ENCODE measurements at regions not wholly inside any gene's neighbourhood (a gene's known extent, or its start where the extent isn't known, plus 50 kb on each side); places are given as distances from the start of the nearest gene placed in this dataset.

- Histone ChIP-seq H3K9ac (replicated peaks in 1 of 4; ENCODE audit: extremely low read depth in 1 of 4, low read depth in 3 of 4, low read length in 3 of 4) (no peak overlapping the region), H3K4me3 (ENCODE audit: extremely low read depth in 1 of 4, insufficient read depth in 2 of 4, low read depth in 3 of 4, low read length in 4 of 4) (no peak overlapping the region), H3K9me3 (ENCODE audit: insufficient read depth in 2 of 2, low read depth in 1 of 2, low read length in 1 of 2) (no peaks in the 10 kb centered on the region), H3K27ac (ENCODE audit: low read depth, low read length) (no peak overlapping the region), H3K23ac (ENCODE audit: insufficient read length) (no peak overlapping the region), H4K5ac (ENCODE audit: insufficient read length, low read depth, low read length) (no peak overlapping the region), H3K14ac (ENCODE audit: insufficient read length) (no peak overlapping the region), H4K20me1 (replicated peaks in 1 of 2; ENCODE audit: control insufficient read depth in 1 of 2, insufficient read depth in 2 of 2, low read length in 2 of 2) (no peaks in the 10 kb centered on the region), H4K91ac (replicated peaks; ENCODE audit: insufficient read length, low read length) (no peak overlapping the region), H3K27me3 (replicated peaks in 1 of 4; ENCODE audit: control insufficient read depth in 3 of 4, extremely low read depth in 1 of 4, insufficient read depth in 3 of 4, low read length in 3 of 4) (peaks cover 0 to 7% (median 0%) of the 10 kb centered on the region in 4 experiments; a peak in 2 of 7 replicates), H4K8ac (ENCODE audit: extremely low read depth, insufficient read depth, low read length) (no peak overlapping the region), H2AK5ac (ENCODE audit: low read depth, low read length) (no peak overlapping the region), H3K56ac (replicated peaks; ENCODE audit: insufficient read length, low read depth, low read length) (no peak overlapping the region), H2AFZ (ENCODE audit: low read length) (no peak overlapping the region), H2BK120ac (replicated peaks; ENCODE audit: low read depth, low read length) (peak overlapping the region; percentile 80), H2BK12ac (ENCODE audit: low read depth, low read length) (no peak overlapping the region; the same call in 1 of the 2 replicates), H2BK20ac (ENCODE audit: low read length) (no peak overlapping the region), H3K4me2 (ENCODE audit: insufficient read depth in 1 of 2, low read depth in 2 of 2, low read length in 2 of 2) (peak overlapping the region in 1 of 2 experiments; percentile 57; a peak in 2 of 4 replicates), H3K23me2 (ENCODE audit: low read depth, low read length) (no peaks in the 10 kb centered on the region), H3K79me2 (ENCODE audit: control insufficient read depth in 1 of 2, insufficient read depth in 2 of 2, low read length in 2 of 2) (no peaks in the 10 kb centered on the region), H3K79me1 (ENCODE audit: low read depth, low read length) (no peaks in the 10 kb centered on the region), H3K36me3 (ENCODE audit: control insufficient read depth in 2 of 4, insufficient read depth in 4 of 4, low read length in 3 of 4) (no peaks in the 10 kb centered on the region), H3K4me1 (replicated peaks in 1 of 4; ENCODE audit: control insufficient read depth in 3 of 4, insufficient read depth in 4 of 4, low read length in 3 of 4) (peaks cover 2 to 13% (median 7%) of the 10 kb centered on the region in 4 experiments; a peak in 4 of 7 replicates), H2BK15ac (ENCODE audit: low read length) (no peak overlapping the region), H3K18ac (ENCODE audit: extremely low read depth, low read length) (no peak overlapping the region), H3K4ac (replicated peaks; ENCODE audit: insufficient read length, low read depth, low read length) (no peak overlapping the region), H2BK5ac (ENCODE audit: low read depth, low read length) (no peak overlapping the region)
- DNase-seq (ENCODE audit: low read depth in 1 of 2, low spot score in 2 of 2): no peak
- CTCF ChIA-PET (ENCODE audit: partially characterized antibody): interaction anchor here (0.6 to 1.7 kb wide), 5 partner anchors 9 to 285 kb away, joined by 3 to 4 read pairs (median 3); no protein-coding TSS in a partner anchor
- POLR2A ChIA-PET (ENCODE audit: partially characterized antibody): interaction anchor here (0.7 kb wide), 1 partner anchor 178 kb away, joined by 3 read pairs; no protein-coding TSS in a partner anchor
- no peak for TF ChIP-seq POLR2A (IDR thresholded peaks at IDR 0.05; ENCODE audit: control extremely low read depth in 1 of 2, low read depth in 2 of 2, low read length in 2 of 2)
- no peak for TF ChIP-seq TEAD4 (IDR thresholded peaks at IDR 0.05; ENCODE audit: low read depth, low read length)
- no peak for TF ChIP-seq RAD21 (IDR thresholded peaks at IDR 0.05 in 1 of 2, conservative IDR thresholded peaks at IDR 0.05 in 1 of 2; ENCODE audit: low read depth in 2 of 2, low read length in 2 of 2)
- TF ChIP-seq POU5F1 (IDR thresholded peaks at IDR 0.05; ENCODE audit: low read depth, low read length): no peak
- no peak for TF ChIP-seq TCF12 (IDR thresholded peaks at IDR 0.05; ENCODE audit: low read depth, low read length)
- TF ChIP-seq ZNF274 (IDR thresholded peaks at IDR 0.05; ENCODE audit: borderline replicate concordance, extremely low read depth, low read length): no peak
- no peak for TF ChIP-seq RNF2 (IDR thresholded peaks at IDR 0.05; ENCODE audit: borderline replicate concordance, low read depth, low read length, missing control alignments, poor library complexity, severe bottlenecking)
- no peak for TF ChIP-seq SP4 (IDR thresholded peaks at IDR 0.05; ENCODE audit: low read length)
- TF ChIP-seq NANOG (IDR thresholded peaks at IDR 0.05; ENCODE audit: insufficient read depth, low read depth, low read length, poor library complexity, severe bottlenecking): no peak
- TF ChIP-seq HDAC2 (IDR thresholded peaks at IDR 0.05; ENCODE audit: borderline replicate concordance in 1 of 2, low read depth in 2 of 2, low read length in 2 of 2): no peak
- no peak for TF ChIP-seq FOSL1 (IDR thresholded peaks at IDR 0.05; ENCODE audit: insufficient read depth, low read depth, low read length)
- no peak for TF ChIP-seq JUN (IDR thresholded peaks at IDR 0.05; ENCODE audit: low read depth, low read length)
- TF ChIP-seq GABPA (IDR thresholded peaks at IDR 0.05; ENCODE audit: borderline replicate concordance, insufficient read depth, low read length): no peak
- 94% methylated on average over 1 of the region's 1 CpG; no CpG with 5 or more reads in 1 of the 2 experiments for WGBS, 2 experiments (ENCODE audit: extremely low coverage in 1 of 2, insufficient coverage in 1 of 2, insufficient read length in 1 of 2, insufficient replicate concordance in 2 of 2, low coverage in 1 of 2, low lambda C conversion rate in 2 of 2, missing lambda C conversion rate in 1 of 2)
- FAIRE-seq: no peak
Observed at GRCh38 chr2:58865436-58865835, 624.3 kb upstream of the FANCL start.
